TTC549 (cell line): ENCODE measurements at regions not wholly inside any gene's neighbourhood (a gene's known extent, or its start where the extent isn't known, plus 50 kb on each side); places are given as distances from the start of the nearest gene placed in this dataset.

ENCODE experiments used
- FAIRE-seq: peaks from 2 replicates; lab custom pipeline; 2012; peaks lifted over from hg19 to GRCh38; lab: Jason Lieb, UNC

DNA sequence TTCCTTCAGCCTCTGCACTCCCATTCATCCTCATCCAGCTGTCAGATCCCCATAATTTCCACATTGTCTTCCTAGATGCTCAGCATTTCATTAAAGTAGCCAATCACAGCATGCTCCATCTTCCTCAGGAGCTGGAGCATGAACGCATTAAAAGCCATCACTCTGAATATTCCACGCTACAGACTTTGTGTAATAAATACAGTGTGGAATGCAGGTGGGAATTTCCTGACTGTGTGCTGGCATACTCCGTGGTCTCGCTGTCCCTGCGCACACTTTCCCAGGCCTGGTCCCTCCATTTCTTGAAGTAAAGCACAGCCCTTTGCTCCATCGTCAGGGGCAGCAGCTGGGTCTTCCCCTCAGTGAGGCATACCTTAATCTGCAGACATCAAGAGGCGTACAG is 123.7 kb upstream of the NCK2 start:
- FAIRE-seq: no peak

DNA sequence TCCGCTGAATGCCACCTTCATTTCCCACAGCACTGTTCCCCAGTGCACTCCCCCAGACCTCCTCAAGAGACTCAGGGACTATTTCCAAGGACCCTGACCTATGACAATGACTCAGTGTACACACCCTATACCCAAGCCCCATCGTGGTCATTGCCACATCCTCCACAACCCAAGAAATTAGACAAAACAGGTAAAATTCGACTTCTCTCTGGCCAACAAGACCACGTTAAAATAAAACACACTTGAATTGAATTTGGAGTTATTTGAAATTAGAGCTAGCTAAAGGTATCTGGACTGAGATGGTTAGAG is 126.4 kb upstream of the NCK2 start:
- FAIRE-seq: no peak

DNA sequence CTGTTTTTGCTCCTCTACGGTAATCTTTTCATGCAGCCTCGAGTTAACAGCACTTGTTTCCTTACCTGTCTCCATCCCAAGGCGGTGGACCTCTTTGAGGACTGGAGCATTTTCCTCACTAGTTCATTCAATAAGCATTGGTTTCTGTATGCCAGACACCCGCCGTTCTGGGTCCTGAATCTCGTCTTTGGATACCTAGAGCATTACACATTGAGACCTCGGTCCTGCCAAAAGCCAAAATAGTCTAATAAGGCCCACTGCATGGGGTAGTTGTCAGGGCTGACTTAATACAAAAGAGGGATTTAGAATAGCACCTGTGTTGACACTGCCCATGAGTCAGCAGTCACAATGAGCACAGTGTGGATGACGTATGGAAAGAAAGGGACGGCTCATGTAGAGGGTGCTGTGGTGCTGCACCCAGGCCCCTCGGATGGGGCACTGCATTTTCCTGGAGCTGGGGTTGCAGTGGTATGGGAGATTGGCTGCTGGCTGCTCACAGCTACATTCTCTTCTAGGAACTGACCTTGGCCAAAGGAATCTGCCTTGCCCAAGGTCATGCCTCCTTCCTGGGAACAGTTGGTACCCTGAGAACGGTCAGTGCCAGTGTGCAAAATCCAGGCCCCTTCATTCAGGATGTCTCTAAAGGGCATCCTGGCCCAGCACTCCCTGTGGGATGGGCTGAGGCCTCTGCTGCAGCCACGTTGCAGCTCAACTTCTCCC is 126.9 kb upstream of the NCK2 start:
- no peak for FAIRE-seq

DNA sequence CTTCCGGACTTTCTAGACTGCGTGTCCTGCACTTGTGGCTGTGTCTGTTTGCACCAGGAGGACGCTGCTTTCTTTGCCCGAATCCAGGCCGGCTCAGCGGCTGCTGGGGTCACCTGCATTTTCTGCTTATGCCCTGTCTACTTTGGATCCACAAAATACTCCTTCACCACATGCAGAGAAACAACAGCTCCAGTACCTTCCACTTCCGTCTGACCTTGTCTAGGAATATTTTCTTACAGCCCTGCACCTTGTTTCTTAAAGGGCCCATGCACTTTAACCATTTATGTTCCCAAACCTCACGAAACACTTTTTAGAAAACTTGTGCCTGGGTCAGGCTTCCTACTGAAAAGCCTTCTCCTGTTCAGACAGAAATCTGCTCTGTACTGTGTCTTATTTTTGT is 129.4 kb upstream of the NCK2 start:
- FAIRE-seq: no peak

DNA sequence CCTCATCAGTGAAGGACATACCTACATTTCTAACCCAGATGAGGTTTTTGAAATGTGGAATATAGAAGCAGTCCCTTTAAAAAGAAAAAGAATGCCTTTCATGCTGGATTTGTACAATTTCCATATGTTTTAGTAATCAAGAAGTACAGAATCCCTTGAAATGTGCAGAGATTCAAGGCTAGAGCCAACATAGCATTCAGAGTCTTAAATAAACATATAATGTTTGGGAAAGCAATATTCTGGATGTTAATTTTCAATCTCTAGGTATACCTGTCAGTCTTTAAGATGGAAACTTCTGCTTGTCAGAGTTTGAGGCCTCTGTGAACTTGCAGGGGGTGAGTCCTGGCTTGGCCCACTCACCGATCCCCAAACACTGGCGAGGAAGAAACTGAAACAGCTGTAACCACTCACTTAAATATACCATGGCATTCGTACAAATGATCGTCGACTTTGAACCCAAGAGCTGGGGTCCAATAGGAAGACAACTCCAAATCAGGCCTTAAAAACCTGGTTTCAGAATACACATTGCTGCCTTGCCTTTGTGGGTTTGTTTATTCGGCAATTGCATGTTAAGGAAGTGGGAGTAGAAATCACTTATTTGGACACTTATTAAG is 132.8 kb upstream of the NCK2 start:
- no peak for FAIRE-seq

DNA sequence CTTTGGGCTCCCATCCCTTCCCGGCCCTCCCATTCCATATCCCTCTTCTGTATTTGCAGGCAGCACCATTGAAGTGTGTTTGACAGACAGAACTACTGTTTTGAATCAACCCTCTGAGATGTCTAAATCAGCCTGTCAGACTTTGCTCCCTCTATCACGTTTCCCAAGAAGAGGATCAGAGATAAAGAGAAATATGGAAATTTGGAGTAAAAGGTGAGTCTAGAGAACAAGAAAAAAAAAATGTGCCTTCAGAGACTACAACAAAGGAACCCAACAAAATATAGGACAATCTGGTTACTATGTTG is 133.4 kb upstream of the NCK2 start:
- FAIRE-seq: no peak

DNA sequence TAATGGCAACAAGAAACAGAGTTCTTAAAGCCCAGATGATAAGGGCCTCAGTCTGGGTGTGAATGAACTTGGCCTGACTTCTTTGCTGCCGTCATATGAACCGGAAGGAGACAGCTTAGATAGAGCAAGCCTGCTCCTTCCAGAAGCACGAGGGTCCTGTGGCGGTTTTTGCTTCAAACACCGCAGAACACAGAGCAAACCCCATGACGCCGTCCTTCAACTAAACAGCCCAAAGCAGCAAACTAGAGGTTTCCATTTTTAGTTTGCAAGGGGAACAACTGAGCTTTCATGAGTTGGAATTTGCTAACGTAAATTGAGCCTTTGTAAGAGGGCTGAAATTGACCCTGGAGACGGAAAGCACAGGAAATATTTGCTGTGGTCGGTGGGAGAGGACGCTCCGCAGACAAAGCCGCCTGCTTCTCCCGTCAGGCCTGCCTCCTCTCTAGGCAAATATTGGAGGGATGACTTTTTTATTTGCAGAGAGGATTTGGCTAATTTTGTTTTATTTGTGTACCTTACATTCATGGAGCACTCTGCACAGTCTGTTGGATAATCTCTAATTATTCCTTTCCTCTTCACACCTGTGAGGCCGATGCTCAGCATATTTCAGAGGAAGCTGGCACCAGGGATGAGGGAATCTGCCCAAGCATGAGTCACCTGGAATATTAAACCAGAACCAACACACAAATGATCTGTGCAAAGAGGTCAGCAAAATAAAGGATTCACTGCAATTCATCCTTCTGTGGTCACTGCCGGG is 134.0 kb upstream of the NCK2 start:
- no peak for FAIRE-seq

DNA sequence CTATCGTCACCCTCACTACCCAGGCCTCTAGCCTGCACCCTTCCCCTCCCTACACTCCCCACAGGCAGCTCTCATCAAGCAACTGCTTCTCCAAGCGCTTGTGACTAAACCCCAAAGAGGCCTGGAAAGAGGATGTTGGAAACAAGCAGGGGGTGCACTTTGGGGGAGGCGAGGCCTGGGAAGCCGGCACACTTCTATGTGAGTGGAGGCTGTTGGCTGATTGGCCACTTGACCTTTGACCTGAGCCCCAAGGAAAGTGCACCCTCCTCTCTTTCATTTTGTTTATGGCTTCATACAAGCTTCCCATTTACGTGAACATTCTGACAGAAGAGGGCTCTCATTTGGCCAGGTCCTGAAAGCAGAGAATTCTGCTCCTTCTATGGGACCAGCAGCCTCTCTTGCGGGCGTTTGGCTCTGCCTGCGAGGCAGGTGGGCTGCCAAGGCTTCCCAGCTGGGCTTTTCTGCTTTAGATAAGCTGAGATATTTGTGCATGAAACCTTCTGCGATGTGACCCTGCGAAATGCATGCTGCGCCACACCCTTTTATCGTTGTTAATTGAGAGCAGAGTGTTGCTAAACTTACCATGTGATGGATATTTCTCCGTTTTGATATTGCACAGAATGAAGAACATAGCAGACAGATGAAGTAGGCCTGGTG is 134.8 kb upstream of the NCK2 start:
- no peak for FAIRE-seq

DNA sequence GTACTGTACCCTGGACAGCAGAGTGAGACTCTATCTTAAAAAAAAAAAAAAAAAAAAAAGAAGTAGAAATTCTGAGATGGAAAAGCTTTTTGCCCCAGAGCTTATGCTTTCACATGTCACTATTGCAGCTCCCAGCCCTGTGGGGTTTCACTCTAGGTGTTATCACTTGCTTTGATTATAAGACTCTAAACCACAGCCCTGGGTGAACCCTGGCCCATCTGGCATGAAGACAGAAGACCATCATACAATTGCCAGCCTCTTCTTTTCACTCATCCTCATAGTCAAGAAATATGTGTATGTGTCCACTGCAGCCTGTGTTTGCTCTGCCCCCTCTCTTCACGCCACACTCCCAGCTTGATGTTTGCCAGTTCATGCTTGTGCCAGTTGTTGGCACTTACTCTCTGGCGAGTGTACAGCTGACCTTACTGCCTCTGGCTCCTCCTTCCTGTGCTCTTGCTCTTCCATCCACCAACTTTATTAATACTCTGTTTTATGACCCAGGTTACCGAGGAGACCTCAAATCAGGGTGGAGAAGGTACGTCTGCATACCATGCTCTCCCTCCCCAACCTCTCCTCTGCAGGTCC is 136.7 kb upstream of the NCK2 start:
- no peak for FAIRE-seq

DNA sequence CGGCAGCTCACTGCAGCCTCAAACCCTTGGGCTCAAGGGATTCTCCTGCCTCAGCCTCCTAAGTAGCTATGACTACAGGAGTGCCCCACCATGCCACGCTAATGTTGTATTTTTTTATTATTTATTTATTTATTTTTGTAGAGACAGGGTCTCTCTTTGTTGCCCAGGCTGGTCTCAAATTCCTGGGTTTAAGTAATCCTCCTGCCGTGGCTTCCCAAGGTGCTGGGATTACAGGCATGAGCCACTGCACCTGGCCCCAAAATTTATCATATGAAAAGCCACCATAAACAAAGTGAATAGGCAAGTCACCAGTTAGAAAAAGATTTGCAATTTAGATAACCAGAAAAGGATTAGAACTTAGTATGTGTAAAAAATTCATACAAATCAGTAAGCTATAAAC is 138.6 kb upstream of the NCK2 start:
- no peak for FAIRE-seq

DNA sequence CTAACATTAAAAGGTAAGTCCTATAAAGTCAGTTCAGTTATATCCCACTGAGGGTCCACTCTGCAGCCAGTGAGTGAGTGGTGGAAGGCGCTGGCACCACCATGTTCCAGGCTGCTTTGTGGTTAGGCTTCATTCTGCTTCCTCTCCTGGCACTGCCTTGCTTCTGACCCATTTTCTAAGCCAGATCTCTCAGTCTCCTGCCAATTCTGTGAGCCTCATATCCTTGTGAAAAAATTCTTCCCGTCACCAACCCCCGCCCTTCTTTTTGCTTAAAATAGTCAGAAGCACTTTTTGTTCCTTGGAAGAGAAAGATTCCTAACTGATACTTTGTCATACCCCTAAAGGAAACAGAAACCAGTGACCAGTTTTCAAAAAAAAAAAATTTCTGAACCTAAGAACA is 139.8 kb upstream of the NCK2 start:
- no peak for FAIRE-seq

DNA sequence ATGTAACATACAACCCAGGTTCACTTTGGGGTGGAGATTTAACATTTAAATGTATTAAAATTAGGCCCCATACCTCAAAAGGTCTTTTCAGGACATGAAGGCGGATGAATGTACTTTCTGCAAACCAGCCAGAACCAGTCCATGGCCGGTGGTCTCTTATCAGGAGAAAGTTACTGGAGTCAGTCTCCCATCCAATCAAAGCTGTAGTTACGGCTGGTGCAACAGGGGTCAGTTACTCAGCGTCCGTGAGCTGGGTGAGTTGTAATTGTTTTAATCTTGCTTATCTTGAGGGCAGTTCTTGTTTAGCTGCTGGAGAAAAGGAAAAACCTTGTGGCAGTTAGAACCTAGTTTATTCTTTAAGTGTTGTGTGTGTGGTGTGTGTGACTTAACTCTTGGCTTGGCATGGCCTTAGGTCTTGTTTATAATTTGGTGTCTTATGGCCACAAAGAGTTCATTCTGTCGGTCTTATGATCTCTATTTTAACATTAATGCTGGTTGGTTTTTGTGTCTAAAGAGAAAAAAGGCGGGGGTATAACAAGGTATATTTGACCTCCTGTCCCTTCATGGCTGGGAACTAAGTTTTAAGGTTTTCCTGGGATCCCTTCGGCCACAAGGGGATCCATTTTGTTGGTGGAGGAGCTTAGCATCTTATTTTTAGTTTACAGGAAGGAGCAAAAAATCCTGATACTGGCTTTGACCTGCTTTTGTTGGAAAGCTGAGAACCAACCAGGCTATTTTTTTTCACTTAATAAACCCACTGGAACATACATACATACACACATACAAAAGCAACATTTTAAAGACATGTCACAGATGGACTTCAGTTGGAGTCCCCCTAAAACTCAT is 143.5 kb upstream of the NCK2 start:
- no peak for FAIRE-seq

DNA sequence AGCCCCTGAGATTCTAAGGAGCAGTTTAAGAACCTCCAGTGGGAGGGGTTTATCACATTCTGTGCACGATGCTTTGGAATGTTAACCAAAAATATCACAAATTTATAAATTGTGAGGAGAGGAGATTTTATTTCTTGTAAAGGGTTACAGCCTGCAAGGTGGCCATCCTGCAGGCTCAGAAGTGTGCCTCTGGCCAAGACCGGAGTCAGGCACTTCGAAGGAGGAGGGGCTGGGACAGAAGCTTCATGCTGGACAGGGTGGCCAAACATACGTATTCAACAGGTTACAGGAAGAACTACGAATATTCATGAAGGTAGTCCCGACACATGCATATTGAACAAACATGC is 144.1 kb upstream of the NCK2 start:
- no peak for FAIRE-seq

DNA sequence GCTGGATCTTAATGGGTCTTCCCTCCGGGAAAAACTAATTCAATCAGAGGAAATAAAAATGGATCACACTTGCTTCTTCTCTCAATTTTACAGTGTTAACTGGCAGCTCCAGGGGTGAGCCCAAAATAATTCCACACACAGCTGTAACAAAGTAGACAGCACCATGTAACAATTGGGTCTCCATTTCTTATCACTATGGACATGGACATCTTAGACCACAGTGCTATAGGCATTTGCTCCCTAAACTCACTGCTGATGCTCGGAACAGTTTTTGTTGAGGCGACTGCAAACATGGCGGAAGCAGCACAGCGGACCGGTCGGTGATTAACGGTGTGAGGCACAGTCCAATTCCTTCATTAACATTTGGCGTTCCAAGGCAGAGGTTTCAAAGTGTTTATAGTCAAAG is 144.7 kb upstream of the NCK2 start:
- no peak for FAIRE-seq

DNA sequence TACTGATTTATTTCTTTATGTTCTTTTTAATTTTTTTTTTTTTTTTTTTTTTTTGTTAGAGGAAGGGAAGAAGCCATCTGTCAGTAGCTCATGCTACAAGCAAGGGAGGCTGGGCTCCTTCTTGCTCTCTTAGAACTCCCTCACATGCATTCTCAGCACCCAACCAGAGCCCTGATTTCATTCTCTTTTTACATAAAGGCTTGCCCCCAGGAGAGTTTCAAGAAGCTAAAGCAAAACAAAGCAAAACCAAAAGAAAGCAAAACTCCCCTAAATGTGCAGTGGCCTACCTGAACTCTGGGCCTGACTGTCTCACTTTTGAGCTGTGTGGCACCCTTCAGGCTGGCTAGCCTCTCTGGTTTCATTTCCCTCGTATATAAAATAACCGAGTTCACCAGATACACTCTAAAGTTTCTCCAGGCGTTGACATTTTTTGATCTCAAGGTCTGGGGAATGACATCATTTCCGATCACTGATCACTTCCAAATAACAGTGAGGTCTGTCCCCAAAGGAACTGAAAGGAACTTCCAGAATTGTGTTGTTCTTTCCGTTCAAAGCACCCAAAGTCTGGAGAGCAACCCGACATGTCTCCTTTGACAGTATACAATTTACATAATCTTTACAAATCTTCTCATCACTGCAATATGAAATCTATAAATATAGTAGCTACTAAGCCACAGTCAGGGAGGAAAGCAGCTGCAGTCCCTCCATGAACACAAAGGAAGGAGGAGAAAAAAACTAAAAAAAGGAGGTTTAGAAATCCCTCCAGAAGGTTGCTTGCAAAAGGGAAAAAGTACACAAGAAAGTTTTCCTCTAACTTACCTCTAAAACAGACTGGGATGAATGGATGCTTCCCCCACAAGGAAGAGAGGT is 145.6 kb upstream of the NCK2 start:
- FAIRE-seq: no peak

DNA sequence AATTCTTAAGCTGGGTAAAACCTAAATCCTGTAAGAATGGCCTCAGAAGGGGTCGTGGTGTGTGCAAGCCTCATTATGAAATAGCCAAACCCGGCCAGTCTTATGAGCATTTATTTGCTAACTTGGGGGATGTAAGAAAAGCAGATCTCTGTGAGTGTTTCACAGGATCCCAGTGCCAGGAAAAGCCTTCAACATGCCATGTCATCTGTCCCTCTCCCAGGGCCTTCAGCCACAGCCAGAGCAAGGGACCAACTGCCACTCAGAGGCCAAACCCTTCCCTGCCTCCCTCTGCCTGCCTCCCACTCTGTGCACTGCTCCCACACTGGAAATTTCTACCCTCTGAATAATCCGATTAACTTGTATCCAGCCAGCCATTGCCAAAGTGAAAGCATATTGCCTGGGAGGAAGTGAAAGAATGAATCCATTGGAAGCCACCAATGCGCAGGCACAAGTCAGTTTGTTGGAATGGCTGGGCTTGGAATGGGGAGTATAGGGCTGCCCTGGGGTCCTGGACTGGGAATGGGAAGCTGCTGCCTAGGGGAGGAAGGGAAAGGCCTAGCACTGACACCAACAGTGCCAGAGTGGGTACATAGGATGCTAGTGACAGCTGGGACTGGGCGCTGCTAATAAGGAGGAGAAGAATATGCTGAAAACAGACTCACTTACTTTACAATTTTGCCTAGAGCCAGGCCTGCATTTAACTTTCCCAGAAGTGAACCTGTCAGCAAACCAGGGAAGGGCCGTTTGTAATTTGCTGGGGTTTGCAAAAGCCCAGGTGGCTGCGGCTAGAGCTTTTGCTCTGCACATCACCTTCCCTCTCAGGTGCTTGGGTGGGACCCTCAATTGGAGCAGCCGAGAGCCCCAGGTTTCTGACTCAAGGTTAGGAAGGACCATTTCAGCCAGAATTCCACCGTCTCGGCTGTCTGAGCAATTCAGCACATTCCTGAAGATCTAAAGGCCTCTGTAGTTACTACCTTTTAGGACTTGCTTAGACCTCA is 146.6 kb upstream of the NCK2 start:
- FAIRE-seq: no peak

DNA sequence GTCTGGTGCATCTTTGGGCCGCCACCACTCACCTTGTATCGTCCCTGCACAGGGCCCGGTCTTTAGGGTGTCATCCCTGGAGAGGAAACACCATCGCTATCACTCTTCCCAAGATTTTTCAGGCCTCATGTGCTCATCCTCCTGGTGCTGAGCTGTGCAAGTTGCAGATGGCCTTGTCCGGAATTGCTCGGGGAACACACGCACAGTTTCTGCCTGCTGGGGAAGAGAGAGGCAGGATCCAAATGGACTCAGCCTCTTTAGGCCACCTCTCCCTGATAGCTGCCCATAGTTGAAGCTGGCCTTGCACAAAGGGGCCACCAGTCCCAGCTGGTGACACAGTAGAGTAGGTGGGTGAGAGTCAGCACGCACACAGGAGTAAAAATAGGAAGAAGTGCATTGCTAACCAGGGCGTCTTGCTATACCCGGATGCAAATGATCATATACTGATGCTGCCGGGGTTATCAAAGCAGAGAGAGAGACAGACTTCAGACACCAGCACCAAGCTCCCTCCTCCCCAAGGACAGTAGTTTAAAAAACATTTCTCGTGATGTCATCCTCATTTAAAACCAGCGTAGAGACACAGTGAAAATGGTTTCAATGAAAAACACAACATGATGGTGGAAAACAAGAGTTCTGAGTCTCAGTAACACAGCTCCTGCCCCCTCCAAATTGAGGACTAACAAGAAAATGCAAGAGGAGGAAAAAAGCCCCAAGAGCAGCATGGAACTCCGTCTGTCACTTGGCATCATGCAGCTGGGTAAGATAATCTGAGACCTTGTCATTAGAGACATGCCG is 147.5 kb upstream of the NCK2 start:
- no peak for FAIRE-seq

DNA sequence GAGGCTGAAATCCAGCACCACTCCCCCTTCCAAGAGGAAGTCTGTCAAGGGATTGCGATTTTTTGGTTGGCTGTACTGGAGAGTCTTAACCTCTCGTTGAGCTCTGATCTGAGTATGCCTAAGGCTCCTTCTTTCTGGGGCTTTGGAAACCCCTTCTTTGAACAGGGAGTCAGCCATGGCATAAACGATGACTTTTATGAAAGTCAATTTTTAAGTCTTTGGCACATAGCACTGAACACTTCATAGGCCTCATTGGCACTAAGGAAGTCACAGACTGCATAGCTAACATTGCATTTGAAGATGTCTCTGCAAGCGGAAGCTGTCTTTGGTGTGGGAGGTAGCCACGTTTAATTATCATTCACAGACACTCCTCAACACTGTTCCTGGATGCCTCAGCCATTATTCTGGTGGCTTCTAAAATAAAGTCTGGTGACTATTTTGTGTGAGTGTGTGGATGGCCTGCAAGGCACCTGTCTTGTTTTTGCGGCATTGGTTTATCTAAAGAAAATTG is 148.2 kb upstream of the NCK2 start:
- FAIRE-seq: no peak

DNA sequence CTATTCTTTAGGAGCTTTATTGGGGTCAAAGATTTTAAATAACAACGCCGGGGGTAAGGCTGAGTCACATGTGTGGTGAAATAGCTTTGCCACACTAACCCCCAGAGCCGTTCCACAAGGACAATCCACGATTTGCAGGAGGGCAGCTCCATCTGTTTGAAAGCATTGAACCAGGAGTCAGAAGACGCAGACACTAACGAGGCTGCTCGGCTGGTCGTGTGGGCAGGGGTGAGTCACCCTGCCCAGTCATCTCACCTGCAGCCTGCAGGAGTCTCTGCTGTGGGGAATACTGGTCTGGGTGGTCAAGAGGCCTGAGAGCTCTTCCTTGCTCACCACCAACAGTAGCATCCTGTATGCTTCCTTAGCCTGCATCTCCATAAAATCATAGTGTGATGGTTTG is 149.2 kb upstream of the NCK2 start:
- FAIRE-seq: no peak
